Endodermal cell (in vitro differentiated cells): ENCODE measurements at regions not wholly inside any gene's neighbourhood (a gene's known extent, or its start where the extent isn't known, plus 50 kb on each side); places are given as distances from the start of the nearest gene placed in this dataset.

Experiments used
- DNase-seq: peaks from one replicate; pipeline ENCODE4 v3.0.0-alpha.2; 2017
- H3K27ac ChIP-seq: 2 replicates; pipeline ENCODE4 v1.5.1; 2013; ENCODE audit warnings: mild to moderate bottlenecking, low read depth, low read length, moderate library complexity
- H3K27me3 ChIP-seq: 2 replicates; pipeline ENCODE4 v1.6.1; 2013; ENCODE audit warnings: mild to moderate bottlenecking, low read length, moderate library complexity; ENCODE audit not compliant: insufficient read depth, control insufficient read depth, poor library complexity, severe bottlenecking
- H3K36me3 ChIP-seq: 2 replicates; pipeline ENCODE4 v1.7.0; 2013; ENCODE audit warnings: mild to moderate bottlenecking, low read length, moderate library complexity; ENCODE audit not compliant: control insufficient read depth, insufficient read depth
- H3K4me1 ChIP-seq: one replicate; pipeline ENCODE4 v1.7.0; 2013; ENCODE audit warnings: low read length; ENCODE audit not compliant: control insufficient read depth, insufficient read depth
- H3K4me3 ChIP-seq: 2 replicates; pipeline ENCODE4 v1.5.1; 2013; ENCODE audit warnings: mild to moderate bottlenecking, low read length, moderate library complexity
- H3K9ac ChIP-seq: 2 replicates; pipeline ENCODE4 v1.6.1; 2013; ENCODE audit warnings: mild to moderate bottlenecking, low read length, moderate library complexity; ENCODE audit not compliant: poor library complexity, severe bottlenecking; ENCODE audit errors: extremely low read depth
- H3K9me3 ChIP-seq: 2 replicates; pipeline ENCODE4 v1.6.1; 2013; ENCODE audit warnings: mild to moderate bottlenecking, low read length, moderate library complexity; ENCODE audit not compliant: control insufficient read depth
- H3K27ac Mint-ChIP-seq: 2 replicates; pipeline ENCODE4 v1.8.0; 2020; ENCODE audit warnings: mixed read lengths
- H3K27me3 Mint-ChIP-seq: 2 replicates; pipeline ENCODE4 v1.8.0; 2021; ENCODE audit warnings: mild to moderate bottlenecking, mixed read lengths; ENCODE audit not compliant: insufficient read depth
- H3K36me3 Mint-ChIP-seq: 2 replicates; pipeline ENCODE4 v1.8.0; 2020; ENCODE audit warnings: low read depth, mixed read lengths
- H3K4me1 Mint-ChIP-seq: 2 replicates; pipeline ENCODE4 v1.8.0; 2020; ENCODE audit warnings: mixed read lengths
- H3K4me3 Mint-ChIP-seq: 2 replicates; pipeline ENCODE4 v1.8.0; 2020; ENCODE audit warnings: mild to moderate bottlenecking, moderate library complexity, mixed read lengths
- H3K9me3 Mint-ChIP-seq: 2 replicates; pipeline ENCODE4 v1.8.0; 2020; ENCODE audit warnings: mild to moderate bottlenecking, mixed read lengths
- CTCF ChIP-seq: fragments of 200-600 bp; sonication (generic); conservative IDR thresholded peaks from 2 replicates; pipeline ENCODE4 v1.5.0; 2021; ENCODE audit warnings: antibody characterized with exemption, mild to moderate bottlenecking
- WGBS, 2 experiments: methylation state at CpG; one replicate each; pipeline versions ENCODE4 v1.1.5 to v1.1.7; 2013; ENCODE audit warnings: missing lambda C conversion rate in 2 of 2, mixed read lengths in 1 of 2; ENCODE audit not compliant: insufficient coverage in 1 of 2, insufficient read length in 1 of 2; 5-methylcytosine and 5-hydroxymethylcytosine counted together

GRCh38 chr15:48028712-48029111 is 92.1 kb upstream of the SLC24A5 start:
- Mint-ChIP-seq H3K36me3 (no peaks in the 10 kb centered on the region), H3K9me3 (no peaks in the 10 kb centered on the region), H3K27ac (no peak overlapping the region), H3K4me3 (no peak overlapping the region), H3K27me3 (no peaks in the 10 kb centered on the region), H3K4me1 (peaks cover 9% of the 10 kb centered on the region)
- H3K36me3 ChIP-seq = no peaks in the 10 kb centered on the region
- DNase-seq = no peak
- no peak overlapping the region for H3K9ac ChIP-seq
- H3K27me3 ChIP-seq = no peaks in the 10 kb centered on the region
- WGBS, 2 experiments = 85% methylated on average over 2 of the region's 2 CpGs; no CpG with 5 or more reads in 1 of the 2 experiments
- no peak overlapping the region for H3K4me3 ChIP-seq
- no peak overlapping the region for H3K27ac ChIP-seq
- H3K4me1 ChIP-seq = no peaks in the 10 kb centered on the region
- no peak for TF ChIP-seq CTCF
- no peaks in the 10 kb centered on the region for H3K9me3 ChIP-seq

GRCh38 chr15:48029642-48030041 is 91.1 kb upstream of the SLC24A5 start:
- Histone ChIP-seq H3K9me3 (no peaks in the 10 kb centered on the region), H3K36me3 (no peaks in the 10 kb centered on the region), H3K9ac (no peak overlapping the region), H3K4me3 (no peak overlapping the region), H3K27ac (no peak overlapping the region), H3K4me1 (no peaks in the 10 kb centered on the region), H3K27me3 (no peaks in the 10 kb centered on the region)
- no peaks in the 10 kb centered on the region for H3K27me3 Mint-ChIP-seq
- no peak overlapping the region for H3K4me3 Mint-ChIP-seq
- H3K4me1 Mint-ChIP-seq = peaks cover 9% of the 10 kb centered on the region
- H3K27ac Mint-ChIP-seq = no peak overlapping the region
- no peak for DNase-seq
- no peaks in the 10 kb centered on the region for H3K9me3 Mint-ChIP-seq
- no peak for TF ChIP-seq CTCF
- WGBS, 2 experiments = 92% methylated on average over 2 of the region's 2 CpGs; no CpG with 5 or more reads in 1 of the 2 experiments
- no peaks in the 10 kb centered on the region for H3K36me3 Mint-ChIP-seq

GRCh38 chr15:48031466-48031865 is 89.3 kb upstream of the SLC24A5 start:
- H3K36me3 ChIP-seq = no peaks in the 10 kb centered on the region
- Mint-ChIP-seq H3K4me1 (peaks cover 9% of the 10 kb centered on the region), H3K4me3 (no peak overlapping the region), H3K27ac (no peak overlapping the region), H3K9me3 (no peaks in the 10 kb centered on the region), H3K27me3 (no peaks in the 10 kb centered on the region), H3K36me3 (no peaks in the 10 kb centered on the region)
- H3K27ac ChIP-seq = no peak overlapping the region
- no peaks in the 10 kb centered on the region for H3K4me1 ChIP-seq
- 60% methylated on average over 1 of the region's 1 CpG; no CpG with 5 or more reads in 1 of the 2 experiments for WGBS, 2 experiments
- no peak for TF ChIP-seq CTCF
- no peaks in the 10 kb centered on the region for H3K27me3 ChIP-seq
- H3K9ac ChIP-seq = no peak overlapping the region
- no peaks in the 10 kb centered on the region for H3K9me3 ChIP-seq
- DNase-seq = no peak
- no peak overlapping the region for H3K4me3 ChIP-seq
